OCI-LY7 (cell line): ENCODE measurements at regions not wholly inside any gene's neighbourhood (a gene's known extent, or its start where the extent isn't known, plus 50 kb on each side); places are given as distances from the start of the nearest gene placed in this dataset.
"Not testable (repeated sequence)": the region's sequence is repeated elsewhere in the genome, so short reads cannot be mapped to it uniquely, and the experiment has no call there.

Source experiments
- BruUV-seq: library from RNA; stranded (reverse); fragments of 400-500 nt; replicated peaks from 2 replicates; lab custom pipeline; 2021; lab: Mats Ljungman, UMichigan
- CTCF ChIA-PET: fragments of 300-600 bp; sonication (Branson Sonifier 250); formaldehyde crosslinking; loops from one replicate; lab custom pipeline; 2022; ENCODE audit warnings: antibody characterized with exemption; ENCODE audit not compliant: unreplicated experiment; lab: Charles Lee
- POLR2A ChIA-PET: fragments of 300-600 bp; sonication (Branson Sonifier 250); formaldehyde crosslinking; loops from one replicate; lab custom pipeline; 2022; ENCODE audit warnings: antibody characterized with exemption; lab: Charles Lee
- DNase-seq: peaks from one replicate; pipeline ENCODE4 v3.0.0-alpha.2; 2015; ENCODE audit warnings: low spot score
- H2AFZ ChIP-seq: fragments of 200-600 bp; sonication (generic), shearing (Covaris generic); 2 replicates; pipeline ENCODE4 v1.6.1; 2014; ENCODE audit warnings: mild to moderate bottlenecking, antibody characterized with exemption, low read length, moderate library complexity
- H3K27ac ChIP-seq: fragments of 200-600 bp; sonication (generic); 2 replicates; pipeline ENCODE4 v1.5.1; 2014; ENCODE audit warnings: mixed run types, low read depth, mild to moderate bottlenecking, moderate library complexity, low read length, inconsistent platforms; ENCODE audit not compliant: poor library complexity, severe bottlenecking
- H3K36me3 ChIP-seq: fragments of 200-600 bp; sonication (generic); 2 replicates; pipeline ENCODE4 v1.6.1; 2014; ENCODE audit warnings: mild to moderate bottlenecking, antibody characterized with exemption, low read length, moderate library complexity, mixed read lengths; ENCODE audit not compliant: insufficient read depth
- H3K4me1 ChIP-seq: fragments of 200-600 bp; sonication (generic); 2 replicates; pipeline ENCODE4 v1.5.1; 2014; ENCODE audit warnings: mild to moderate bottlenecking, low read length; ENCODE audit not compliant: insufficient read depth, poor library complexity, severe bottlenecking
- H3K4me2 ChIP-seq: fragments of 200-600 bp; sonication (generic); 2 replicates; pipeline ENCODE4 v1.6.1; 2014; ENCODE audit warnings: mild to moderate bottlenecking, low read length
- H3K4me3 ChIP-seq: fragments of 200-600 bp; sonication (generic); 2 replicates; pipeline ENCODE4 v1.5.1; 2014; ENCODE audit warnings: mild to moderate bottlenecking, low read depth, low read length; ENCODE audit not compliant: poor library complexity, severe bottlenecking
- H3K79me2 ChIP-seq: fragments of 200-600 bp; sonication (generic); 2 replicates; pipeline ENCODE4 v1.6.1; 2016; ENCODE audit warnings: low read depth, mild to moderate bottlenecking, low read length, moderate library complexity, mixed read lengths; ENCODE audit not compliant: insufficient read depth
- H3K9me2 ChIP-seq: fragments of 200-600 bp; sonication (generic); 2 replicates; pipeline ENCODE4 v1.6.1; 2016; ENCODE audit warnings: mild to moderate bottlenecking, low read length, mixed read lengths; ENCODE audit not compliant: insufficient read depth
- H3K9me3 ChIP-seq: fragments of 200-600 bp; sonication (generic); 2 replicates; pipeline ENCODE4 v1.6.1; 2014; ENCODE audit warnings: mild to moderate bottlenecking, mixed run types, low read length, mixed read lengths
- H4K20me1 ChIP-seq: fragments of 200-600 bp; sonication (generic); 2 replicates; pipeline ENCODE4 v1.6.1; 2014; ENCODE audit warnings: mild to moderate bottlenecking, antibody characterized with exemption, low read length, moderate library complexity, mixed read lengths; ENCODE audit not compliant: insufficient read depth
- CTCF ChIP-seq: fragments of 200-600 bp; sonication (generic); conservative IDR thresholded peaks from 2 replicates; pipeline ENCODE4 v1.5.1; 2014; ENCODE audit warnings: mild to moderate bottlenecking, antibody characterized with exemption, low read length, moderate library complexity, mixed read lengths
- EZH2phosphoT487 ChIP-seq: fragments of 200-600 bp; sonication (generic); IDR thresholded peaks from 2 replicates; pipeline ENCODE4 v1.6.1; 2018; ENCODE audit warnings: low read depth, borderline replicate concordance, mild to moderate bottlenecking, mixed run types, antibody characterized with exemption, low read length, moderate library complexity, mixed read lengths
- intact Hi-C: fragments of 100-400 bp; cut with micrococcal nuclease; formaldehyde crosslinking; loops from one replicate; pipeline ENCODE4 v1.10.0; 2022; ENCODE audit not compliant: unreplicated experiment

GRCh38 chr20:30593572-30593971 lies 663.9 kb upstream of the DEFB115 start:
- H3K36me3 ChIP-seq = no peaks in the 10 kb centered on the region
- no peaks in the 10 kb centered on the region for H3K9me2 ChIP-seq
- ChIA-PET POLR2A (no interaction called here), CTCF (no interaction called here)
- intact Hi-C loops = no loop called here
- DNase-seq = no peak
- H3K4me3 ChIP-seq = no peak overlapping the region
- no peaks in the 10 kb centered on the region for H3K9me3 ChIP-seq
- no peaks in the 10 kb centered on the region for H4K20me1 ChIP-seq
- H3K4me1 ChIP-seq = no peaks in the 10 kb centered on the region
- no peak overlapping the region for H3K27ac ChIP-seq
- H3K79me2 ChIP-seq = no peaks in the 10 kb centered on the region
- BruUV-seq = no TSS peak
- no peak overlapping the region for H3K4me2 ChIP-seq
- TF ChIP-seq EZH2phosphoT487 (no peak), CTCF (no peak)
- no peak overlapping the region for H2AFZ ChIP-seq

GRCh38 chr20:30594112-30594511 lies 663.4 kb upstream of the DEFB115 start:
- Histone ChIP-seq H3K4me3 (no peak overlapping the region), H3K9me3 (no peaks in the 10 kb centered on the region), H3K79me2 (no peaks in the 10 kb centered on the region), H3K4me2 (no peak overlapping the region), H4K20me1 (no peaks in the 10 kb centered on the region), H3K9me2 (no peaks in the 10 kb centered on the region), H3K36me3 (no peaks in the 10 kb centered on the region), H3K27ac (no peak overlapping the region), H3K4me1 (no peaks in the 10 kb centered on the region), H2AFZ (no peak overlapping the region)
- intact Hi-C loops = no loop called here
- DNase-seq = no peak
- ChIA-PET POLR2A (no interaction called here), CTCF (no interaction called here)
- no TSS peak for BruUV-seq
- TF ChIP-seq CTCF (no peak), EZH2phosphoT487 (no peak)

- BruUV-seq = no TSS peak
- Histone ChIP-seq H3K27ac (no peak overlapping the region), H3K36me3 (no peaks in the 10 kb centered on the region), H3K9me3 (no peaks in the 10 kb centered on the region), H3K4me2 (no peak overlapping the region), H3K79me2 (no peaks in the 10 kb centered on the region), H3K9me2 (no peaks in the 10 kb centered on the region), H4K20me1 (no peaks in the 10 kb centered on the region), H3K4me1 (no peaks in the 10 kb centered on the region), H3K4me3 (no peak overlapping the region), H2AFZ (no peak overlapping the region)
- POLR2A ChIA-PET = no interaction called here
- intact Hi-C loops = no loop called here
- DNase-seq = no peak
- CTCF ChIA-PET = no interaction called here
- TF ChIP-seq CTCF (no peak), EZH2phosphoT487 (no peak)
These were observed 661.8 kb upstream of the DEFB115 start for GRCh38 chr20:30595698-30596097.

- not testable (repeated sequence) for H3K36me3 ChIP-seq, H3K9me3 ChIP-seq
These were observed 660.0 kb upstream of the DEFB115 start for GRCh38 chr20:30597429-30597828.

More at GRCh38 chr20:30597429-30597828, 660.0 kb upstream of the DEFB115 start:
- BruUV-seq, H3K4me2 ChIP-seq, POLR2A ChIA-PET, H3K79me2 ChIP-seq, H3K4me3 ChIP-seq, H3K4me1 ChIP-seq, H4K20me1 ChIP-seq, H3K9me2 ChIP-seq, intact Hi-C loops, H2AFZ ChIP-seq, CTCF ChIA-PET, H3K27ac ChIP-seq, DNase-seq: not testable (repeated sequence)
